H1 (cell line): ENCODE measurements at regions not wholly inside any gene's neighbourhood (a gene's known extent, or its start where the extent isn't known, plus 50 kb on each side); places are given as distances from the start of the nearest gene placed in this dataset.

Experiments used
- CTCF ChIA-PET: fragments of 300-600 bp; sonication (Branson Sonifier 250); formaldehyde crosslinking; loops from one replicate; lab custom pipeline; 2021; ENCODE audit not compliant: partially characterized antibody; lab: Charles Lee
- POLR2A ChIA-PET: fragments of 300-600 bp; sonication (Branson Sonifier 250); formaldehyde crosslinking; loops from one replicate; lab custom pipeline; 2021; ENCODE audit warnings: inconsistent platforms; ENCODE audit not compliant: partially characterized antibody; lab: Charles Lee
- DNase-seq, 2 experiments: peaks; one replicate each; pipeline versions ENCODE4 v3.0.0 to v3.0.0-alpha.2; 2010 to 2022; ENCODE audit warnings: low spot score in 2 of 2, low read depth in 1 of 2, mixed read lengths in 1 of 2
- FAIRE-seq: peaks from 2 replicates; lab custom pipeline; 2011; peaks lifted over from hg19 to GRCh38; lab: Jason Lieb, UNC
- H2AFZ ChIP-seq: 2 replicates; pipeline ENCODE4 v1.8.1; 2012; ENCODE audit warnings: low read length, inconsistent platforms
- H2AK5ac ChIP-seq: 2 replicates; pipeline ENCODE4 v1.6.1; 2013; ENCODE audit warnings: low read depth, low read length
- H2BK120ac ChIP-seq: replicated peaks from 2 replicates; pipeline ENCODE3; 2013; ENCODE audit warnings: low read depth, low read length, inconsistent platforms
- H2BK12ac ChIP-seq: 2 replicates; pipeline ENCODE4 v1.6.1; 2013; ENCODE audit warnings: low read depth, low read length
- H2BK15ac ChIP-seq: 2 replicates; pipeline ENCODE4 v1.6.1; 2013; ENCODE audit warnings: low read length
- H2BK20ac ChIP-seq: 2 replicates; pipeline ENCODE4 v1.6.1; 2013; ENCODE audit warnings: low read length
- H2BK5ac ChIP-seq: 2 replicates; pipeline ENCODE4 v1.6.1; 2013; ENCODE audit warnings: low read depth, low read length
- H3K14ac ChIP-seq: 2 replicates; pipeline ENCODE4 v1.6.1; 2013; ENCODE audit warnings: inconsistent platforms; ENCODE audit not compliant: insufficient read length
- H3K18ac ChIP-seq: 2 replicates; pipeline ENCODE4 v1.6.1; 2013; ENCODE audit warnings: low read length; ENCODE audit errors: extremely low read depth
- H3K23ac ChIP-seq: 2 replicates; pipeline ENCODE4 v1.6.1; 2013; ENCODE audit warnings: inconsistent platforms; ENCODE audit not compliant: insufficient read length
- H3K23me2 ChIP-seq: 2 replicates; pipeline ENCODE4 v1.6.1; 2013; ENCODE audit warnings: low read depth, low read length
- H3K27ac ChIP-seq: 2 replicates; pipeline ENCODE4 v1.6.1; 2011; ENCODE audit warnings: low read depth, low read length, inconsistent platforms
- H3K27me3 ChIP-seq, 4 experiments: replicated peaks in 1 of 4; 1 replicate in 1 of 4; 2 replicates in 3 of 4; pipeline versions ENCODE4 v1.6.1 to v1.8.1; 2011 to 2013; ENCODE audit warnings: low read length in 3 of 4, mild to moderate bottlenecking in 3 of 4, inconsistent platforms in 2 of 4, mixed read lengths in 2 of 4, moderate library complexity in 1 of 4; ENCODE audit not compliant: control insufficient read depth in 3 of 4, insufficient read depth in 3 of 4; ENCODE audit errors: extremely low read depth in 1 of 4
- H3K36me3 ChIP-seq, 4 experiments: 2 replicates each; pipeline versions ENCODE4 v1.6.1 to v1.8.1; 2011 to 2013; ENCODE audit warnings: mild to moderate bottlenecking in 4 of 4, low read length in 3 of 4, moderate library complexity in 2 of 4, control low read depth in 1 of 4, inconsistent platforms in 1 of 4; ENCODE audit not compliant: insufficient read depth in 4 of 4, control insufficient read depth in 2 of 4
- H3K4ac ChIP-seq: replicated peaks from 2 replicates; pipeline ENCODE3; 2013; ENCODE audit warnings: low read length, low read depth, mixed read lengths, inconsistent platforms; ENCODE audit not compliant: insufficient read length
- H3K4me1 ChIP-seq, 4 experiments: replicated peaks in 1 of 4; 1 replicate in 1 of 4; 2 replicates in 3 of 4; pipeline versions ENCODE4 v1.6.1 to v1.8.1; 2011 to 2013; ENCODE audit warnings: low read length in 3 of 4, inconsistent platforms in 2 of 4, mixed read lengths in 1 of 4; ENCODE audit not compliant: insufficient read depth in 4 of 4, control insufficient read depth in 3 of 4
- H3K4me2 ChIP-seq, 2 experiments: 2 replicates each; pipeline versions ENCODE4 v1.6.1 to v1.8.1; 2011 to 2013; ENCODE audit warnings: low read depth in 2 of 2, low read length in 2 of 2, control low read depth in 1 of 2, inconsistent platforms in 1 of 2, mild to moderate bottlenecking in 1 of 2; ENCODE audit not compliant: insufficient read depth in 1 of 2
- H3K4me3 ChIP-seq, 4 experiments: fragments of 200-600, 300-600 bp in 1 of 4; sonication (generic), shearing (Covaris generic), sonication (Bioruptor Twin) in 1 of 4; 2 replicates each; pipeline versions ENCODE4 v1.5.1 to v1.8.1; 2011 to 2016; ENCODE audit warnings: low read length in 4 of 4, low read depth in 3 of 4, control low read depth in 2 of 4, inconsistent platforms in 2 of 4, mild to moderate bottlenecking in 2 of 4, mixed read lengths in 1 of 4, moderate library complexity in 1 of 4; ENCODE audit not compliant: insufficient read depth in 2 of 4; ENCODE audit errors: extremely low read depth in 1 of 4
- H3K56ac ChIP-seq: replicated peaks from 2 replicates; pipeline ENCODE3; 2013; ENCODE audit warnings: low read depth, mild to moderate bottlenecking, mixed read lengths, low read length, inconsistent platforms; ENCODE audit not compliant: insufficient read length
- H3K79me1 ChIP-seq: 2 replicates; pipeline ENCODE4 v1.6.1; 2013; ENCODE audit warnings: low read depth, low read length, control low read depth
- H3K79me2 ChIP-seq, 2 experiments: 2 replicates each; pipeline versions ENCODE4 v1.6.1 to v1.8.1; 2012 to 2013; ENCODE audit warnings: low read length in 2 of 2, mild to moderate bottlenecking in 2 of 2, inconsistent platforms in 1 of 2; ENCODE audit not compliant: insufficient read depth in 2 of 2, control insufficient read depth in 1 of 2
- H3K9ac ChIP-seq, 4 experiments: replicated peaks in 1 of 4; 1 replicate in 1 of 4; 2 replicates in 3 of 4; pipeline versions ENCODE4 v1.6.1 to v1.8.1; 2011 to 2013; ENCODE audit warnings: low read depth in 3 of 4, low read length in 3 of 4, control low read depth in 2 of 4, mild to moderate bottlenecking in 2 of 4, moderate library complexity in 2 of 4, inconsistent platforms in 1 of 4; ENCODE audit errors: extremely low read depth in 1 of 4
- H3K9me3 ChIP-seq, 2 experiments: 2 replicates each; pipeline versions ENCODE4 v1.6.1 to v1.8.1; 2012 to 2013; ENCODE audit warnings: mild to moderate bottlenecking in 2 of 2, moderate library complexity in 2 of 2, control low read depth in 1 of 2, inconsistent platforms in 1 of 2, low read depth in 1 of 2, low read length in 1 of 2, mixed read lengths in 1 of 2; ENCODE audit not compliant: insufficient read depth in 2 of 2
- H4K20me1 ChIP-seq, 2 experiments: replicated peaks in 1 of 2; 2 replicates each; pipeline versions ENCODE3 to v1.8.1; 2011 to 2013; ENCODE audit warnings: inconsistent platforms in 2 of 2, low read length in 2 of 2, mild to moderate bottlenecking in 1 of 2; ENCODE audit not compliant: insufficient read depth in 2 of 2, control insufficient read depth in 1 of 2
- H4K5ac ChIP-seq: 2 replicates; pipeline ENCODE4 v1.6.1; 2013; ENCODE audit warnings: low read length, low read depth, mixed read lengths, inconsistent platforms; ENCODE audit not compliant: insufficient read length
- H4K8ac ChIP-seq: 2 replicates; pipeline ENCODE4 v1.8.0; 2013; ENCODE audit warnings: mild to moderate bottlenecking, moderate library complexity, low read length, inconsistent platforms; ENCODE audit not compliant: insufficient read depth; ENCODE audit errors: extremely low read depth
- H4K91ac ChIP-seq: replicated peaks from 2 replicates; pipeline ENCODE3; 2013; ENCODE audit warnings: low read length, mixed read lengths, inconsistent platforms; ENCODE audit not compliant: insufficient read length
- KDM4A ChIP-seq: IDR thresholded peaks from one replicate; pipeline ENCODE4 v1.7.1; 2012; ENCODE audit warnings: low read depth, mild to moderate bottlenecking, moderate library complexity, low read length, inconsistent platforms; ENCODE audit not compliant: severe bottlenecking
- RNF2 ChIP-seq: fragments of 200-900, 300-1000 bp; sonication (generic); IDR thresholded peaks from 2 replicates; pipeline ENCODE4 v1.7.1; 2016; ENCODE audit warnings: borderline replicate concordance, low read depth, mild to moderate bottlenecking, antibody characterized with exemption, low read length; ENCODE audit not compliant: poor library complexity, severe bottlenecking; ENCODE audit errors: missing control alignments
- SUZ12 ChIP-seq: fragments of 200-600 bp; sonication (generic); IDR thresholded peaks from 2 replicates; pipeline ENCODE4 v1.6.1; 2012; ENCODE audit warnings: mild to moderate bottlenecking, inconsistent platforms, low read length, moderate library complexity, mixed read lengths

- Histone ChIP-seq H3K56ac (no peak overlapping the region), H3K79me1 (no peaks in the 10 kb centered on the region), H3K9ac (no peak overlapping the region), H4K20me1 (no peaks in the 10 kb centered on the region), H2BK20ac (no peak overlapping the region), H3K23ac (no peak overlapping the region), H2BK15ac (no peak overlapping the region), H3K27ac (no peak overlapping the region), H3K4ac (no peak overlapping the region), H3K27me3 (no peaks in the 10 kb centered on the region), H2AK5ac (no peak overlapping the region), H3K4me1 (peaks cover 0 to 3% (median 0%) of the 10 kb centered on the region in 4 experiments; a peak in 1 of 7 replicates), H2BK12ac (no peak overlapping the region), H3K36me3 (no peaks in the 10 kb centered on the region), H4K5ac (no peak overlapping the region), H3K4me2 (no peak overlapping the region), H2AFZ (no peak overlapping the region)
- ChIA-PET POLR2A (no interaction called here), CTCF (interaction anchor here (0.7 to 0.8 kb wide), 2 partner anchors 9 to 29 kb away, joined by 3 read pairs; no protein-coding TSS in a partner anchor)
- TF ChIP-seq RNF2: no peak
- no peak for TF ChIP-seq KDM4A
- no peak for TF ChIP-seq SUZ12
- TF ChIP-seq, all 59 proteins: peak for 0
- Histone ChIP-seq H3K18ac (no peak overlapping the region), H2BK120ac (no peak overlapping the region), H3K9me3 (no peaks in the 10 kb centered on the region), H4K91ac (no peak overlapping the region), H3K23me2 (no peaks in the 10 kb centered on the region), H3K79me2 (no peaks in the 10 kb centered on the region), H4K8ac (no peak overlapping the region), H3K14ac (no peak overlapping the region), H3K4me3 (no peak overlapping the region), H2BK5ac (no peak overlapping the region)
- FAIRE-seq (no peak), DNase-seq (no peak)
Observed at GRCh38 chr3:7927864-7928263, 573.8 kb upstream of the LMCD1 start.
